Caki2 (cell line): ENCODE measurements at regions not wholly inside any gene's neighbourhood (a gene's known extent, or its start where the extent isn't known, plus 50 kb on each side); places are given as distances from the start of the nearest gene placed in this dataset.
"Not testable (repeated sequence)": the region's sequence is repeated elsewhere in the genome, so short reads cannot be mapped to it uniquely, and the experiment has no call there.

ENCODE experiments used
- DNase-seq: peaks from one replicate; pipeline ENCODE4 v3.0.0-alpha.2; 2015; ENCODE audit warnings: low read depth
- in situ Hi-C: cut with HindIII; loops from 2 replicates; pipeline ENCODE4 v1.10.0; 2016; ENCODE audit warnings: low sequenced_read_pairs, low pct_unique_long_range_greater_than_20kb, mixed read lengths

- in situ Hi-C loops = no loop called here
These were observed 54.0 kb upstream of the RBFOX1 start for GRCh38 chr16:7278636-7279035.

GRCh38 chr16:7272567-7273158 lies 60.0 kb upstream of the RBFOX1 start:
- in situ Hi-C loops = no loop called here
- DNase-seq = no peak

More at GRCh38 chr16:7278636-7279035, 54.0 kb upstream of the RBFOX1 start:
- DNase-seq = no peak

GRCh38 chr16:7271486-7271885 lies 61.2 kb upstream of the RBFOX1 start:
- in situ Hi-C loops = no loop called here
- DNase-seq = no peak

GRCh38 chr16:7270823-7271222 lies 61.8 kb upstream of the RBFOX1 start:
- DNase-seq = no peak
- in situ Hi-C loops = no loop called here

- in situ Hi-C loops = no loop called here
- no peak for DNase-seq
These were observed 62.6 kb upstream of the RBFOX1 start for GRCh38 chr16:7270006-7270405.

- in situ Hi-C loops = no loop called here
- peak; percentile 60 for DNase-seq
These were observed 64.5 kb upstream of the RBFOX1 start for GRCh38 chr16:7268182-7268581.

GRCh38 chr16:7257016-7257415 lies 75.6 kb upstream of the RBFOX1 start:
- in situ Hi-C loops = no loop called here
- DNase-seq = no peak

GRCh38 chr16:7246578-7246977 lies 86.1 kb upstream of the RBFOX1 start:
- in situ Hi-C loops = no loop called here
- DNase-seq = peak; percentile 30

- DNase-seq = no peak
- in situ Hi-C loops = no loop called here
These were observed 93.1 kb upstream of the RBFOX1 start for GRCh38 chr16:7239547-7239946.

GRCh38 chr16:7236824-7237410 lies 95.7 kb upstream of the RBFOX1 start:
- DNase-seq = no peak
- in situ Hi-C loops = no loop called here

- DNase-seq = no peak
- in situ Hi-C loops = no loop called here
These were observed 98.7 kb upstream of the RBFOX1 start for GRCh38 chr16:7233975-7234374.

- in situ Hi-C loops = no loop called here
- no peak for DNase-seq
These were observed 100.9 kb upstream of the RBFOX1 start for GRCh38 chr16:7231762-7232161.

- in situ Hi-C loops, DNase-seq: not testable (repeated sequence)
These were observed 103.0 kb upstream of the RBFOX1 start for GRCh38 chr16:7229433-7230218.

- in situ Hi-C loops = no loop called here
- no peak for DNase-seq
These were observed 105.4 kb upstream of the RBFOX1 start for GRCh38 chr16:7227229-7227721.

- no peak for DNase-seq
- in situ Hi-C loops = no loop called here
These were observed 111.5 kb upstream of the RBFOX1 start for GRCh38 chr16:7221157-7221556.

GRCh38 chr16:7218936-7219335 lies 113.7 kb upstream of the RBFOX1 start:
- in situ Hi-C loops = no loop called here
- no peak for DNase-seq

GRCh38 chr16:7217797-7218196 lies 114.8 kb upstream of the RBFOX1 start:
- DNase-seq = no peak
- in situ Hi-C loops = no loop called here

- in situ Hi-C loops = no loop called here
- no peak for DNase-seq
These were observed 115.9 kb upstream of the RBFOX1 start for GRCh38 chr16:7216719-7217118.

- in situ Hi-C loops = no loop called here
- no peak for DNase-seq
These were observed 120.9 kb upstream of the RBFOX1 start for GRCh38 chr16:7211781-7212180.
